Right ventricle myocardium inferior (tissue), 1 donor: ENCODE measurements at regions not wholly inside any gene's neighbourhood (a gene's known extent, or its start where the extent isn't known, plus 50 kb on each side); places are given as distances from the start of the nearest gene placed in this dataset.

Experiments
- ATAC-seq: fragments of 200-7000 bp; cut with Tn5 transposase; one replicate; pipeline ENCODE4 v1.9.1; 2020; ENCODE audit warnings: mild to moderate bottlenecking, moderate library complexity
- DNase-seq: peaks from one replicate; pipeline ENCODE4 v3.0.0; 2021; ENCODE audit errors: missing footprints
- intact Hi-C: fragments of 100-400 bp; cut with DNase I; formaldehyde crosslinking; loops from one replicate; pipeline ENCODE4 v1.11.0; 2022
- donor health status: DM: no; HTN: yes; CAD: no; lungs with severe emphysema.

DNA sequence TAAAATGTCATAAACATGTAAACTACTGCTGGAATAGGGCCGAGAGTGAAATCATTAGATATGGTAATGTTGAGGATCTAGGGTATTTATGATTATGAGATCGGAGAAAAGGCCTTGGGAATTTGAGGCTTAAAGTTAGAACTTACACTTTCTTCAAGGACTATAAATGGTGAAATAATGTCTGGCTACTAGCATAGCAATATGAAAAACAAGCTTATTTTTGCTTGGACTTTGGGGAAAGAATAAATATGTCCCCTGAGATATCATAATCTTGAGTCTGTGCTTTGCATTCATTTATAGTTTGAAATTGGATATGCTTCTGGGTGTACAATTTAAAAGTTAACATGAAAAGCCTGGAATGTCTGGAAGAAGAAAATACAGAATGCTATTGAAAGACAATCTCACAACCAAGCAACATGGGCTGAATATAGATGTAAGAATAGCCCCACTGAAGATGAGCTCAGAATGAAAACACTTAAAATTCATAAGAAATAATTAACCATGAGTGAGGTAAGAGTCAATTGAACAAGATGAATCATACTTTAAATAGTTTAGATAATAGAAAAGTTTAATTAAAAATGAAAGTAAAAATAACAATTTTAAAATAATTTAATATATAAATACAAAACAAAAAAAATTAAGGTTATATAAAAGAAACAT lies 1555.4 kb upstream of the MIR17HG start:
- DNase-seq (no peak), ATAC-seq (no peak)
- intact Hi-C loops = no loop called here

GRCh38 chr13:89796196-89796595 lies 1551.3 kb upstream of the MIR17HG start:
- no peak for DNase-seq
- intact Hi-C loops = no loop called here
- ATAC-seq = no peak

DNA sequence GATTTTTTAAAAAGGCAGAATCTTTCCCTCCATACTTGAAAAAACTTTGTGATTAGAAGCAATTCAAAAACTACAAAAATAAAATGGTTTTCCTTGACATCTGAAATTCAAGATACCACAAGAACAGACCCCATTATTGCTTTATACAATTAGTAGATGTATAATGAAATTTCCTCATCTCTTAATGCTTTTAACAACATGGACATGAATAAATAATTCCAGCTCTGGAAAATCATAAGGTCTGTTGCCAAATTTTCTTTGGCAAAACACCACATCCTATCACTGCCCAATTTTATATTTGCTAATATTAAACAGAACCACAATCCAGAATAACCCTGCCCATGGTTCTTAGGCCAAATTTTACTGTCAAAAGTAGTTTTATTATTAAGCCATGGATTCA lies 1543.6 kb upstream of the MIR17HG start:
- DNase-seq = no peak
- intact Hi-C loops = no loop called here
- ATAC-seq = no peak

GRCh38 chr13:89806594-89806993 lies 1540.9 kb upstream of the MIR17HG start:
- intact Hi-C loops = no loop called here
- no peak for ATAC-seq
- no peak for DNase-seq

- intact Hi-C loops = no loop called here
- ATAC-seq (no peak), DNase-seq (no peak)
These were observed 1534.6 kb upstream of the MIR17HG start for GRCh38 chr13:89812856-89813255.

GRCh38 chr13:89816404-89816803 lies 1531.1 kb upstream of the MIR17HG start:
- intact Hi-C loops = no loop called here
- ATAC-seq = no peak

GRCh38 chr13:89822467-89822866 lies 1525.0 kb upstream of the MIR17HG start:
- no peak for DNase-seq
- ATAC-seq = no peak
- intact Hi-C loops = no loop called here

More at GRCh38 chr13:89816404-89816803, 1531.1 kb upstream of the MIR17HG start:
- no peak for DNase-seq

- no peak for ATAC-seq
- intact Hi-C loops = no loop called here
- no peak for DNase-seq
These were observed 1519.9 kb upstream of the MIR17HG start for GRCh38 chr13:89827552-89827951.

GRCh38 chr13:89828506-89828905 lies 1519.0 kb upstream of the MIR17HG start:
- ATAC-seq = no peak
- intact Hi-C loops = no loop called here
- DNase-seq = no peak

DNA sequence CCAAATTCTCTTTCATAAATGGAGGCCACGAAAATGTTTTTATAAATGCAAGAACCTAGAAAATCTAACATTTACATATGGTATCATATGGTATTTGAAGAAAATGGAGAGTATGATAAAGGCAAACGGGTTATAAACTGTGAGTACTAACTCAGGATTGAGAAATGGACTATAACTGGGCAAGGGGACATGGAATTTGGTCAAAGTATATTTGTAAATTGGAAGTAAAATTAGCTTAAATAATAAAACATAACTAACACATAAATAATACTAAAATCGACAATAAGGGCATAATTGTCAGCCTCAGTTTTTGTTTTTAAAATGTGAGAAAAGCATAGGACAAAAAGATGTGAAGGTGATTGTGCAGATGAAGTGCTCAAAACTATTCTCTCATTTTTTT lies 1516.3 kb upstream of the MIR17HG start:
- ATAC-seq (no peak), DNase-seq (no peak)
- intact Hi-C loops = no loop called here

- intact Hi-C loops = no loop called here
- DNase-seq (no peak), ATAC-seq (no peak)
These were observed 1514.7 kb upstream of the MIR17HG start for GRCh38 chr13:89832827-89833226.

GRCh38 chr13:89843621-89844020 lies 1503.9 kb upstream of the MIR17HG start:
- intact Hi-C loops = no loop called here
- no peak for ATAC-seq

GRCh38 chr13:89845874-89846273 lies 1501.6 kb upstream of the MIR17HG start:
- intact Hi-C loops = no loop called here
- DNase-seq (no peak), ATAC-seq (no peak)

More at GRCh38 chr13:89843621-89844020, 1503.9 kb upstream of the MIR17HG start:
- no peak for DNase-seq

- no peak for DNase-seq
- no peak for ATAC-seq
- intact Hi-C loops = no loop called here
These were observed 1500.4 kb upstream of the MIR17HG start for GRCh38 chr13:89846926-89847585.

DNA sequence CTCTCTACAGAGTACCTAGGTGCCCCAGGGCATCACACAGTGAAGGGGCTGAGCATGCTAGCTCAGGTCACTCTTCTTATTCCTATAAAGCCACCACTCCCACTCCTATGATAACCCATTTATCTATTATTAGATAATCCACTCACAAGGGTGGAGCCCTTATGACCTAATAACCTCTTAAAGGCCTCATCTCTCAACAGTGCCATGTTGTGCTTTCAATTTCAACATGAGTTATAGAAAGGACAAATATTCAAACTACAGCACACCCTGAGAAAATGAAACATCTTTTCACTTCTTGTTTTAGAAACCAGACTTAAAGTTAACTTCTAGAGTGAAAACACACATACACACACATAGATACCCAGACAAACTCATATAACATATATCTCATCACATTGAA lies 1494.9 kb upstream of the MIR17HG start:
- DNase-seq (no peak), ATAC-seq (no peak)
- intact Hi-C loops = no loop called here

DNA sequence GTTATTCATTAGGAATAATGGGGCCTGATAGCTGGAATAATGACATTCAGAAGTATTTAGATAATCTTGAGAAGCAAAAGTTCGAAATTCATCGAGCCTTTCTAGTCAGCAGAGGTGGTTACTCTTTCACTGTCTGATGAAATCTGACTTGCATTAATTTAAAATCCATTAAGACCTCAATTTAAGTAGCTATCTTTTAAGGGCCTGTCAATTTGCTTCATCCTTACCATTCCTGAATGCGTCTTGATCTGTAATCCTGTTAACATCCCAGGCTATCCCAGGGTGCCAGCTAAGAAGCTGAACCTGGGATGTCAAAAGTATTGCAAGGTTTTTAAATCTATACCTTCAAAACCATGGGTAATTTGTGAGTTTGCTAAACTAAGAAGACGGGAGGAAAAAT lies 1491.0 kb upstream of the MIR17HG start:
- DNase-seq (no peak), ATAC-seq (no peak)
- intact Hi-C loops = no loop called here

- DNase-seq (no peak), ATAC-seq (no peak)
- intact Hi-C loops = no loop called here
These were observed 1490.0 kb upstream of the MIR17HG start for GRCh38 chr13:89857502-89857901.

DNA sequence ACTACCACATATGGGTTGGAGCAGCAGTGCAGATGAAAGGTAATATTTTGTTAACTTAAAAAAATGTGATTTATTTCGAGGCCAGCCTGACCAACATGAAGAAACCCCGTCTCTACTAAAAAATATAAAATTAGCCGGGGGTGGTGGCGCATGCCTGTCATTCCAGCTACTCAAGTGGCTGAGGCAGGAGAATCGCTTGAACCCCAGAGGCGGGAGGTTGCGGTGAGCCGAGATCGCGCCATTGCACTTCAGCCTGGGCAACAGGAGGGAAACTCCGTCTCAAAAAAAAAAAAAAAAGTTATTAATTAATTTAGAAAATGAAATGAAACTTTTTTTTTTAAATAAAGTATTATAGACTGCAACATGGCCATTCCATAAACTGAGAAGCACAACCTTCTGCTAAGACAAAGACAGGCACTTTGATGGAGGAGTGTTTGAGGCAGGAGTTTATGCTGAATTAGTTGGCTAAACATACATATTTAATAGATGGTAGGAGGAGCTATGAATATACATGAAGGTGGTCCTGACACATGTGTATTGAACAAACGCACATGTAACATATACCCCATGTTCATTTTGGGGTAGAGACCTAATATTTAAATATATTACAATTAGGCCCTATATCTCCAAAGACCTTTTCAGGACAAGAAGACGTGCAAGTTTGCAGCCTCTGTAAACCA lies 1485.3 kb upstream of the MIR17HG start:
- no peak for ATAC-seq
- intact Hi-C loops = no loop called here
- no peak for DNase-seq

GRCh38 chr13:89862691-89863036 lies 1484.8 kb upstream of the MIR17HG start:
- intact Hi-C loops = no loop called here
- no peak for ATAC-seq

More at GRCh38 chr13:89862691-89863036, 1484.8 kb upstream of the MIR17HG start:
- DNase-seq = no peak
